RCC 7860 (cell line): ENCODE measurements at regions not wholly inside any gene's neighbourhood (a gene's known extent, or its start where the extent isn't known, plus 50 kb on each side); places are given as distances from the start of the nearest gene placed in this dataset.

Experiments
- DNase-seq: peaks from one replicate; pipeline ENCODE4 v3.0.0-alpha.2; 2015; ENCODE audit warnings: low spot score
- FAIRE-seq: peaks from 2 replicates; lab custom pipeline; 2012; peaks lifted over from hg19 to GRCh38; lab: Jason Lieb, UNC

DNA sequence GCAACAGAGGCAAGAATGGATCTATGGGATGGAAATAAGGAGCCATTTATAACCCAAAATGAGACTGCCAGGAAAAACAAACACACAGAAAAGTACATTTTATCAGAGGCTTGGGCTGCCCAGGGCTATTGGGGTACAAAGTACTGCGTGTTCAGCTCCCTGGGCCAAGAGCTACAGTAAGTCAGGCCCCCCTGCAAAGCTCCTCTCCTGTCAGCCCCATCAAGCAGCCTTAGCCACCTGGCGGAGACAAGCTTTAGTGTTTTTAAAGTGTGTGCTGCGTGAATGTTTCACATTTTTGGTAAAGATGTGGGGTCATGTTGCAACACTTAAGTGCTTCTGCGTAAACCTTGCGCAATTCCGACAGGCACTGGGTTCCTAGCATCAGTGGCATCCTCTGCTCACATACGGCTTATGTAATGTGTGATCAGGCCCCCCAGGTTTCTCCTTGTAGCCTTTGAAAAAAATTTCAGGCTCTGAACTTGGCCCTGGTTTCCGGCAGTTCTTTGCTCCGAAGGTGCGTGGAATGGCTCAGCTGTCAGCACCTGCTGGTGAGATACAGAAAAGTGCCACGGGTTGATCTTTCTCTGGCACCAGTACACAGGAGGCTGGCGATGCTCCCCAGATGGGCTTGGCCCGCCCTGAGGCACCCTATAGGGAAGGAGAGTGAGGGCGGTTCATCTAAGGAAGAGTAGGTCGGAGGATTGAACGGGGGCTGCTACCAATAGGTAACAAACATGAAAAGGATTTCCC is 198.7 kb upstream of the EEA1 start:
- DNase-seq = no peak

DNA sequence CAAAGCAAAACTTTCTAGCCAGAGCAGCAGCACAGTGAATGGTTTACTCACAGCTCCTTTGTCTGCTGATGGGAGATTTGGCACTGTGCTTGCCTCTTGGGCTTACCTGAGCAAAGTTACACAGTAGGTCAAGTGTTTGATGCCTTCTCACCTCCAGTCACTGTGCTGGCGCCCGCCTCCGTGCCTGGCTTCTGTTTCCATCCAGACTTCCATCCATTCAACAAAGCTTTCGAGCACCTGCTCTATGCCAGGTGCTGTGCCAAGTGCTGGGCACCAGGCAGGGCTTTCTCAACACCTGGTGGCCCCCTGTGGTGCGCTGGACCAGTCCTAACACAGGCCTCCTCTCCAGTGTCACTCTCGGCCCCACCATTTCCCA is 199.2 kb upstream of the EEA1 start:
- FAIRE-seq = no peak
- DNase-seq = no peak

More for the DNA sequence above, 198.7 kb upstream of the EEA1 start:
- FAIRE-seq = no peak

DNA sequence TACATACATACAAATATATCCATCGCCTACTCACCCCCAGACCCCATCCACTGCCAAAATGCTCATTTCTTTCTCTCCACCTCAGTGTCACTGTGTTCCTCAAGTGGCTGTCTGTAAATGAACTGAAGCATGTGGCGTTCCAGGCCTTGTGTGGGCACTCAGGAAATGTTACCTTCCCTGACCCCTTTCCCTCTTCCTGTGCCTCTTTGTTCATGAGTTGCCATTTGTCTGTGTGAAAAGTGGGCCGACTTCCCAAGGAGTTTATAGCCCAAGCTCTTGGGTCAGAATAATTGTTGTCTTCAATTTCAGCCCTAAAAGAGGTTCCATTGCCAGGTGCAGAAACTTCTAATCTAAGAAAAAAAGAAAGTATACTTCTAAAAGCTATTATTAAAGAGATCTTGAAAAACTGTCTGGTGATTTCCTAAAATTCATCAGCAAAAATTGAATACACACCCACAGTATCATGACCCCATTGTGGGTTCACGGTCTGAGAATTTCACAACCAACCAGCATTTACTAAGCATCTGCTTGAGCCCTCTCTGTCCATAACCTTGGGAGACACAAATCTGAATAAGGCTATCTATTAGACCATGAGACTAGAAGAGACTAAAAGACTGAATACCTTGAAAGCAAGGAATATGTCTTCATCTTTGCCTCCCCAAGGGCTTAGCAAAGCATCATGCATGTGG is 201.4 kb upstream of the EEA1 start:
- DNase-seq (no peak), FAIRE-seq (no peak)

DNA sequence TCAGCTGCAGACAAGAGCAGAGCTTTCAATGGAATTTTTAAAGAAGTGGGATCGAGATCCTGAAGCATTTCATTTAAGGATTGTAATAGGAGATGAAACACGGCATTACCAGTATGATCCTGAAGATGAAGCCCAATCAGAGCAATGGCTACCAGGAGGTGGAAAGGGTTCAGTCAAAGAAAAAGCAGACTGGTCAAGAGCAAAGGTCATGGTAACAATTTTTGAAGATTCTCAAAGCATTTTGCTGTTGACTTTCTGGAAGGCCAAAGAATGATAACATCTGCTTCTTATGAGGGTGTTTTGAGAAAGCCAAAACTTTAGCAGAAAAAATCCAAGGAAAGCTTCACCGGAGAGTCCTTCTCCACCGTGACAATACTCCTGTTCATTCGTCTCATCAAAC is 204.3 kb upstream of the EEA1 start:
- no peak for FAIRE-seq
- no peak for DNase-seq

DNA sequence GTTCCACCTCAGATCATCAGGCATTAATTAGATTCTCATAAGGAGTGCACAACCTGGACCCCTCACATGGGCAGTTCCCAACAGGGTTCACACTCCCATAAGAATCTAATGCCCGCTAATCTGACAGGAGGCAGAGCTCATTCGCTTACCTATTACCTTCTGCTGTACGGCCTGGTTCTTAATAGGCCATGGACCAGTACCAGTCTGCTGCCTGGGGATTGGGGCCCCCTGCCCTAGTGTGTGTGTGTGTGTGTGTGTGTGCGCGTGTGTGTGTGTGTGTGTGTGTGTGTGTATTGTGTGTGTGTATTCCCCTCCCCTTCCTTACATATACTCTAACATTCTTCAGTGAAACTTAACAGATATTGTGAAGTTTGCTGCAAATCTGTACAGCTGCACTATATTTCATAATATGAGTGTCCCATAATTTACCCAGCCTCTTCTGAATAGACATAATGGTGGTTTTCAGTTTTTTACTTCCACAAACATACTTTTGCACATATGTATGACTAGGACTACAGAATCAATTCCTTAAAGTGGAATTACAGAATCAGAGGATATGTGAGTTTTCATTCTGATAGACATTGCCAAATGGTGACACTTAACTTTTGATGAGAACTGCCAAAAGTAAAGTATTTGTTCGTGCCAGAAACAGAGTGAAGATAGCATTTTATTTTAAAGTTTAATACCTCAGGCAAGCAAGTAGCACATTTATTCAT is 205.2 kb upstream of the EEA1 start:
- no peak for FAIRE-seq

DNA sequence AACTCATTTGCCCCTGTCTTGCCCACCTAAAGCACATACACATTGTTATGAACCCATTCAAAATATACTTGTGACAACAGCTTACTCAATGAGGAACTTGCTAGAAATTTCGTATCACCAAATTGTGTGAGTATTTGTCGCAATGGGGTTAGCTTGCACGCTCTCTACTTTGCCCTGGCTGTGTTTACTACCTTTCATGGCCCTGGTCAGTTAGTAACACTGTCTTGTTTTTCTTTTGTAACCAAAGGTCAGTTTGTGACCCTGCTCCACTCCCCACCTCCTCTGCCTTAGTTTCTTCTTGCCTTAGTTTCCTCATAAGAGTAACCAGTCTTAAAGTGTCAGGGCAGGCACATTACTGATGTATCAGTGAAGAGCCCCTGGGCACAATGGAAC is 205.8 kb upstream of the EEA1 start:
- DNase-seq = no peak
- FAIRE-seq = no peak

More for the DNA sequence above, 205.2 kb upstream of the EEA1 start:
- DNase-seq = no peak

DNA sequence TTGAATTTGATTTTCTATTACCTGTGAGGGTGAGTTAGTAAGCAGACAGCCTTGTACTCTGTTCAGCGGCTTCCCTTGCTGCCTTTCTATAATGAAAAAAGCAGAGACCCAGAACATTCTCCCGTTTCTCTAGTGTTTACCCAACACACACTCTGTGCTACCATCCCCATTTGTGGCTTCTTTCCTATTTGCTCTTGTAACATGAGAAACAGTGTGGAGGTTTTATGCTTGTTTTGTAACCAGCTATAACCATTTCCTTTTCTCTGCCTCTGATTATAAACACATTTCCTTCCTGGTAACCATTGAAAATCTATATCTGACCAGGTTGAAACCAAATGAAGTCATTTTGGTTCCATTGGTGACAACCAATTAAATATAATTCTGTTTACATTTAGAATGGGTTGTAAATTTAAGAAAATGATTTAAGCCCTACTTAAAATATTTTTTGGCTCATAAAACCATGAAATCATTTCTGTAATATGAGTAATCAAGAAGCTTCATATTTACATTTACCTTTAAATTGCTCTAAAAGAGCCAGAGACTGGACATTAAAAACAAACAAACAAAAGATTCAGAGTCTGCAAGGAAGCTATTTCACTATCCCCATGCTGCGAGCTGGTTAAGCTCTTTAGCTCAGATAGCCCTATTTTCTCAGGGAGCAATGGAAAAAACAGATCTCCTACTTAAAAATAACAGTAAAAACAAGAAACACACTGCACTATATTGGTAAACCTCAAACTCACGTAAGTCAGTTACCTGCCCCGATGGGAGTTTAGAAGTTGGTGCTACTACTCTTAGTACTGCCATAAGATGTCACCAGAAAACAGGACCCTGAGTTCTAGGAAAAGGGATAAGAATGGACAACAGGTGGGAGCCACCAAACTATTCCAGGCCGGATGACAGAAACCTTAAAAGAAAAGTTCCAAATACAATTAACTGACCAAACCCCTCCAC is 206.5 kb upstream of the EEA1 start:
- no peak for DNase-seq

DNA sequence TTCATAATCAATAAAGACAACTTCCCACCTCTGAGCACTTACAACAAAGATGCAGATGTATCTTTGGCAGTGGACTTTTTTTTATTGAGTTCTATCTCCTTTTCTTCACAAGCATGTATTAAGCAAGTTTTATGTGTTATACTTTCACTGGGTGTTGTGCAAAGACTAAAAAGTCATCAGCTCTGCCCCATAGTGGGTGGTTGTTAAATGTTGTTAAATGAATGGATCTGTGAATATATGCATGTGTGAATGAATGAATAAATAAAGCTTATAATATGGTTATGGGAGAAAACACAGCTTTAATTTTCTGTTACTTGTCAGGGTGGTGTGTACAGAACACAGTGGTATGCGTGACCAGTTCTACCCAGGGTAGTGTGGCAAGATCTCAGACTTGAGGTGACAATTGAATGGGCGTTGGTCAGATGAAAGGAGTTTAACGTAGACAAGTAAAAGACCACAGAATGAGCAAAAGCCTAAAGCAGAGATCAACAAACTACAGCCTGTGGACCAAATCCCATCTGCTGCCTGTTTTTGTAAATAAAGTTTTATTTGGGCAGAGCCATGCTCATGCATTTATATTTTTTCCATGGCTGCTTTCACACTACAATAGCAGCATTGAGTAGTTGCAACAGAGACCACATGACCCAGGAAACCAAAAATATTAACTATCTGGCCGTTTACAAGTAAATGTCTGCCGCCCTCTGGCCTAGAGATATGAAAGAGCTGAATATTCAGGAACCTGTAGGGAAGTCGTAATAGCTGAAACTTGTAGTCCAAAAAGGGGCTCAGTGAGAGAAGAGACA is 207.4 kb upstream of the EEA1 start:
- no peak for FAIRE-seq
- no peak for DNase-seq

More for the DNA sequence above, 206.5 kb upstream of the EEA1 start:
- no peak for FAIRE-seq

DNA sequence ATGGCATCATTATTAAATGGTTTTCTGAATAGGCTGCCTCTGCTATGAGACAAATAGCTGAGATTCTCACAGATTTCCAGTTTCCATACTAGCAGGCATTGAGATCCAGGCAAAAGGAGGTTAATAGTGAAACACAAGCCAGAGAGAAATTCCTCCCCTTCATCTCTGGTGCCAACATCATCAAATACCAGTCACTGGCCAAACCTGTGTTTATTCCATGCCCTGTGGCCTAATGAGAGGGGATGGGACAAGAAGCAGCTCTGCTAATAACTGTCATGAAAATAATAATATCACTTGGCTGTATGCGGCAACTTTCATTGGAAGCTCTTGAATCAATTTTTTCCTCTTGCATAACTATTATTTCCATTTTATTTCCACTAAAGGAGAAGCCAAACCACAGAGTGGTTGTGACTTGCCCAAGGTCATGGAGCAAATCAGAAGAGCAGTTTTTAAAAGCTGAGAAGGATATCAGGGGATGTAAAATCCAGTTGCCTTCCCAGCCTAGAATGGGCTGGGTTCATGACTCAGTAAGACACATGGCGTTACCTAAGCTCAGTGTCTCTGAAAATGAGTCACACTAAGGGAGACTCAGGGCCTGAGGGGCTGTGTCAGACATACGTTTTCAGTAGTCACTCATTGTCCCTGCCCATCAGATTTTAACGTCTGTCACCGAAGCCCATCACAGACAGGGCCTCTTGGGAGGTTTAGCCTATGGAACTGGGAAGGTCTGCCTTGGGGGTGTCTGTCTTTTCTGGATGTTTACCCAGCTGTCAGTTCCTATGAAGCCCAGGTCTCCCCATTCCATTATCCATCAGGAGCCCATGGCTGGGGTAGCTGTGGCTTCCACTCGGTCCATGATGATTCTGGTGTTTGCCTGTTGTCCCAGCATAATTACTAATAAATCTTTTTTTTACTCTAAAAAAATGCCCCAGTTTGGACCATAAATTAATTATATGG is 208.8 kb upstream of the EEA1 start:
- DNase-seq (peak; percentile 71), FAIRE-seq (peak; percentile 83)

DNA sequence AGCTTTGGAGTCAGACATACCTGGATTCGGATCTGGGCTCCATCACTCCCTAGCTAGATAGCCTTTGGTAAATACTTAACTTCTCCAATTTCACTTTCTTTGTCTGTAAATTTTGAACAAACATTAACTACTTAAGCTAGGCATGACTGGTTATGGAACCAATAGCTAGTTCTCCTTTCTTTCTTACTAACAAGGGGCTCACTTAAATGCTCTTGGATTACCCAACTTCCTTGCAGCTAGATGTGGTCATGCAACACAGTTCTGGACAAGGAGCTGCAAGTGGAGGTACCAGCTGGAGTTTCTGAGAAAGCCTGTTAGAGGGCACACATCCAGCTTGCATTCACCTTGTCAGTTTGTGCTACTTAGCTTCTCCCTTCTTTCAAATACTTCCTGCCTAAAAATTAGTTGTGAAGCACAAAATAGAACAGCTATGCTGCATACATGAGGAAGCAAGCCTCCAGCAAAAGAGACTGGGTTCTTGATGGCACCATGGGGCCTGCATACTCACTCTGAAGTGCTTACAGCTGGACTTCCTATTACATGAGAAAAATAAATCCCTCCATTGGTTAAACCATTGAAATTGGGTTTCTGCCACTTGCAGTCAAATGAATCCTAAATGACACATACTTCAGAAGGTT is 210.1 kb upstream of the EEA1 start:
- DNase-seq = peak; percentile 50

DNA sequence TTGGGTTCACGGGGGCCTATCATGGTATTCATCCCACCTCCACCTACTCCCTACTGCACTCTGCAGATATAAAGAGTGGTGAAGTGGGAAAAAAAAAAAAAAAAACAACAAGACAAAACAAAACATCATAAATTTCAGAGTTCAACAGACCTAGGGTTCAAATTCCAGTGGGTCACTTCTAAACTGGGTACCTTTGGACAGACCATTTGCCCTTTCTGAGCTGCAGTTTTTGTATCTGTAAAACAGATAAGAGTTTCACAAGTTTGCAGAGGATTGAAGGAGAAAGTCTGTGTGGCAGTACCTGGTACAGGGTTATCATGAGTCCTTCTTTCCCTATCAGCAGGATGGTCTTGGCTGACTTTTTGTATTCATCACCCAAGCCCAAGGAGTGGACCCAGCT is 211.2 kb upstream of the EEA1 start:
- DNase-seq = no peak
- no peak for FAIRE-seq

More for the DNA sequence above, 210.1 kb upstream of the EEA1 start:
- FAIRE-seq = peak; percentile 81

DNA sequence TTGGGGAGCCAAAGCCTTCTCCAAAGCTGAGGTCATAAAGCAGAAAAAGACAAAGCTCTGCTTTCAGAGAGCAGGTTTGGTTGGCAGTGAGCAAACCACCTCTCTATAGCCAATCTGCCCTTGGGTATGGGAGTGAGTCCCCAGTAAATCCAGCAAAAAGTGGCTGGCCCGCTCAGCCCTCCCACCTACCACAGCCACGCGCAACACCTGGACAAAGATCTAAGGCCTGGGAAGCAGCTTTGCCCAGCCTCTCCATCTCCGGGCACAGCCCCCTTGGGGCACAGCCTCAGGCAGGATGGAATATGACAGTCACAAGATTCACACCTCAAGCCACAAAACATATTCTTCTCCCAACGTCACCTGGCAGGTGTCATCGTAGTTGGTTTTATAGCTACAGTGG is 211.7 kb upstream of the EEA1 start:
- FAIRE-seq (no peak), DNase-seq (no peak)

DNA sequence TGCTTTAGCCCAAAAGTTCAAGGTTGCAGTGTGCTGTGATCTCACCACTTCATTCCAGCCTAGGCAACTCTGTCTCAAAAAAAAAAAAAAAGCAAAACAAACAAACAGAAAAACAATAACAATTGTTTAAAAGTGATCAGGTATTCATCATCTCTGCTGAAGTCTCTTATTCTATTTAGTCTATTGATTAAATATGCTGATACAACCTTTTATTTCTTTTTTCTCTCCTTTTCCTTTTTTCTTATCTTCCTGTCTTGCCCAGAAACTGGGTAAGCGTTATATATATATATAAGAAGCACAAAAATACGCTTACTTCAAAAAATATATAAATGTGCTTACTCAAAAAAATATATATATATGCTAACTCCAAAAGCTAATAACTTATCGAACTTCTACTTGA is 213.8 kb upstream of the EEA1 start:
- no peak for DNase-seq
- FAIRE-seq = no peak

DNA sequence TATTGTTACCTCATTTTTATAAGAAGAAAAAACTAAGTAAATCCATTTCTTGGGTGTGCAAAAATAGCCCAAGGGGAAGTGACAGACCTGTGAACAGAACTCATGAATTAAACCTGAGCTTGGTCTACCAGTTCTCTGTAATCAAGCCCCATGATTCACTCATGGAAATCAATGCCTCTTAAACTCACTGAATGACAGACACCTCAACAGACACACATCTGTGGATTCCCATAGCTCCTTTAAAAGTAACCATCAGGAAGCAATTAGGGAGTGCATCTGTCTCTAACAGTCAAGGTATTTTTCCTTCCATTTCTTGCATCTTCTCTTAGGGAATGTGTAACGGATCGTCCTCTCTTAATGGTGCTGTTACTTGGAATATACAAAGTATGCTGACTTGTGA is 215.0 kb upstream of the EEA1 start:
- DNase-seq = no peak
- no peak for FAIRE-seq

DNA sequence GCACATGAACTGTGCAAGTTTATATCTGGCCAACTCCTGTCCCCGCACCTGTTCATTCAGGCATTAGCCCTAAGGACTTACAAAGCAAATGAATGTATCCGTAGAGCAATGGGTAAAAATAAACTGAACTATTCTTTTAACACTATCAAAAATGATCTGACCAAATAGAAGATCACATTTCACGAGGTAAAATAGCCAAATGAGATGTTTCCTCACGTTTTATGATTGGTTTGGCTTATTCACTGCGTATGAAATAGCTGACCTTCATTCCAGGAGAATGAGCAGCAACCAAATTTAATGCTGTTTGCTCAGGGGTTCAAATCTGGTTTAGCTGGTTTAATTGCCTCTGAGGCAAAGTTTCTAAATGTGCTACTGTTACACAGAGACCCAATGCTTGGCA is 216.0 kb upstream of the EEA1 start:
- FAIRE-seq = no peak
- DNase-seq = no peak

DNA sequence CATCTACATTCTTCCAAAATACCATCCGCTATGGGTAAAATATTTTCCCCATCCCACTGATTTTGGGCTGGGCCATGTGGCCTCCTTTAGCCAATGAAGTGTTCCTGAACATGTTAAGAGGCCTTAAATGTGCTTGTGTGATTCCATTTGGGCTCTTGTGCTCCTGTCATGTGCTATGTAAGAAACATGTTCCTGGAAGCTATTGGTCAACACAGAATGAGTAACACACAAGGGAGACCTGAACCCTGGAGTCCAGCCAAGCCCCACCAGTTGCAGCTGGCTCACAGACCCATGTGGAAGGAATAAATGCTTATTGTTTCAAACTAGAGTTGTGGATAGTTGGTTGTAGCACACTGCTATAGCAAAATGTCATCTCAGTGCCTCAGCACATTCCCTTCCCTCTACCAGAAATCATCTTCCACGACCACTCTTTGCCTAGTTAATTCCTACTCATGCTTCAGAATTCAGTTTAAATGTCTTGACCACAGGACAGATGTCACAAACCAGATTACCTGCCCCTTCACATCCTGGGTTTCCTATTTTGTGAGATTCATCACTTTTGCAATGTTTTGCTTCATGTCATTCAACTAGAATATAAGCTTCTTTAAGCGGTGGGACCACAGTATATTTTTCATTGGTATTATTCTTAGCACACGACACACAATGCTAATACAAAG is 217.3 kb upstream of the EEA1 start:
- no peak for DNase-seq
- FAIRE-seq = no peak

DNA sequence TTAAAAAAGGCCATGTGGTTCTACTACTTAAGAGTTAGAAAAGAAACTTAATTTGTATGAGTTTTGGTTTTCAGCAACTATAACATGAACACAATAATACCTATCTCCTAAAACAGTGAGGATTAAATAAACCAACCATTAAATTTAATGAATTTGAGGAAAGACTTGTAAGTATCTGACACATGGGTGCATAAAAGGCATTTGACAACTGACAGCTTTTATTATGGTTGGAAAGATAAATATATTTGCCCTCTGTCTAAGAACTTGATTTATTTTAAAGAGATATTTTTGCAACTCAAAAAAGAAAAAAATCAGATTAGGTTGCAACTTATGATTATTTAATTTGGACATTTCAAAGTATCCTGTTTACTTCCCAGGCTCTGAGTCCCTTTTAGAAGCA is 217.9 kb upstream of the EEA1 start:
- no peak for FAIRE-seq
- no peak for DNase-seq

DNA sequence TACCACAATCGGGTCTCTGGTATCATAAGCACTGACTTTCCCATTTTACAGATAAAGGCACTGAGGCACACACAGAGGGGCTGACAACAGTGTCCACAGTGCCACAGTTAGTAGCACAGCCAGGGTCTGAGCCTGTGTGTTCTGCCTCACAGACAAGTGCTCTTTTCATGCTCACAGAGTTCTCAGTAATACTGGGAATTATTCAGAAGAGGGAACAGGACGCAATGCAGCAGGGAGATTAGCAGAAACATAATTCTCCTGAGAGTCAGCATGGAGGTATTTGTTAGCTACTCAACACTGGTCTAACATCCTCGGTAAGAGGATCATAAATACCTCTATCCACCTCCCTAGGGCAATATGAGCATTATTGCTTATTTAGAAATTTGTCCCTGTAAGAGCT is 219.3 kb upstream of the EEA1 start:
- no peak for DNase-seq
- no peak for FAIRE-seq
